PC-9 (cell line): ENCODE measurements at regions not wholly inside any gene's neighbourhood (a gene's known extent, or its start where the extent isn't known, plus 50 kb on each side); places are given as distances from the start of the nearest gene placed in this dataset.

Experiments
- BruUV-seq: library from RNA; stranded (reverse); fragments of 400-500 nt; replicated peaks from 2 replicates; lab custom pipeline; 2021; lab: Mats Ljungman, UMichigan
- CTCF ChIA-PET: fragments of 300-600 bp; sonication (Branson Sonifier 250); formaldehyde crosslinking; loops from one replicate; lab custom pipeline; 2022; ENCODE audit warnings: antibody characterized with exemption; lab: Charles Lee
- POLR2A ChIA-PET: fragments of 300-600 bp; sonication (Branson Sonifier 250); formaldehyde crosslinking; loops from one replicate; lab custom pipeline; 2022; ENCODE audit warnings: antibody characterized with exemption; ENCODE audit not compliant: unreplicated experiment; lab: Charles Lee
- DNase-seq, 2 experiments: peaks; one replicate each; pipeline versions ENCODE4 v3.0.0 to v3.0.0-alpha.2; 2015 to 2022; ENCODE audit warnings: mixed read lengths in 1 of 2
- H2AFZ ChIP-seq: fragments of 200-600 bp; sonication (generic); 2 replicates; pipeline ENCODE4 v1.8.1; 2017; ENCODE audit warnings: antibody characterized with exemption
- H3F3A ChIP-seq: fragments of 200-600 bp; sonication (generic); 2 replicates; pipeline ENCODE4 v1.8.1; 2017; ENCODE audit warnings: antibody characterized with exemption, mild to moderate bottlenecking, low read depth; ENCODE audit not compliant: insufficient read depth
- H3K27ac ChIP-seq: fragments of 200-600 bp; sonication (generic); 2 replicates; pipeline ENCODE4 v1.6.1; 2016; ENCODE audit warnings: mixed run types
- H3K27me3 ChIP-seq: fragments of 200-600 bp; sonication (generic); 2 replicates; pipeline ENCODE4 v1.6.1; 2016; ENCODE audit warnings: low read depth, mixed run types; ENCODE audit not compliant: insufficient read depth
- H3K36me3 ChIP-seq: fragments of 200-600 bp; sonication (generic); 2 replicates; pipeline ENCODE4 v1.6.1; 2016; ENCODE audit warnings: low read depth, mixed run types
- H3K4me1 ChIP-seq: fragments of 200-600 bp; sonication (generic); replicated peaks from 2 replicates; pipeline ENCODE4 v1.6.1; 2016; ENCODE audit warnings: mixed run types; ENCODE audit not compliant: insufficient read depth
- H3K4me2 ChIP-seq: fragments of 200-600 bp; sonication (generic); 2 replicates; pipeline ENCODE4 v1.6.1; 2017; ENCODE audit warnings: mixed run types
- H3K4me3 ChIP-seq: fragments of 200-600 bp; sonication (generic); 2 replicates; pipeline ENCODE4 v1.6.1; 2016; ENCODE audit warnings: mixed run types
- H3K79me2 ChIP-seq: fragments of 200-600 bp; sonication (generic); 2 replicates; pipeline ENCODE4 v1.6.1; 2017; ENCODE audit warnings: low read depth, mixed run types
- H3K9me2 ChIP-seq: fragments of 200-600 bp; sonication (generic); 2 replicates; pipeline ENCODE4 v1.8.1; 2017; ENCODE audit warnings: mild to moderate bottlenecking; ENCODE audit not compliant: insufficient read depth
- H3K9me3 ChIP-seq: fragments of 200-600 bp; sonication (generic); 2 replicates; pipeline ENCODE4 v1.8.1; 2016; ENCODE audit warnings: low read depth; ENCODE audit not compliant: insufficient read depth
- H4K20me1 ChIP-seq: fragments of 200-600 bp; sonication (generic); 2 replicates; pipeline ENCODE4 v1.8.1; 2017; ENCODE audit not compliant: insufficient read depth
- CTCF ChIP-seq: fragments of 200-600 bp; sonication (generic); conservative IDR thresholded peaks from 2 replicates; pipeline ENCODE4 v1.6.1; 2017; ENCODE audit warnings: mixed run types, antibody characterized with exemption, mild to moderate bottlenecking, moderate library complexity
- EZH2 ChIP-seq: fragments of 200-600 bp; sonication (generic); IDR thresholded peaks from 2 replicates; pipeline ENCODE4 v1.8.0; 2017; ENCODE audit warnings: antibody characterized with exemption, low read depth
- intact Hi-C: fragments of 100-400 bp; cut with micrococcal nuclease; formaldehyde crosslinking; loops from one replicate; pipeline ENCODE4 v1.10.0; 2022; ENCODE audit not compliant: unreplicated experiment

- no peaks in the 10 kb centered on the region for H3K9me2 ChIP-seq
- POLR2A ChIA-PET, result no interaction called here
- no TSS peak for BruUV-seq
These were observed 175.8 kb downstream of the TMEM167A start for GRCh38 chr5:82901281-82901888.

GRCh38 chr5:82894716-82895115, 182.5 kb downstream of the TMEM167A start:
- H3F3A ChIP-seq, result no peaks in the 10 kb centered on the region
- H2AFZ ChIP-seq, result no peak overlapping the region
- no peak overlapping the region for H3K4me2 ChIP-seq
- H3K9me3 ChIP-seq, result no peaks in the 10 kb centered on the region
- no peak for DNase-seq
- H3K4me3 ChIP-seq, result no peak overlapping the region
- no peaks in the 10 kb centered on the region for H4K20me1 ChIP-seq
- H3K27ac ChIP-seq, result no peak overlapping the region
- no peaks in the 10 kb centered on the region for H3K79me2 ChIP-seq
- TF ChIP-seq EZH2, result no peak
- no peak for TF ChIP-seq CTCF
- intact Hi-C loops, result no loop called here
- no peaks in the 10 kb centered on the region for H3K9me2 ChIP-seq
- BruUV-seq, result no TSS peak
- POLR2A ChIA-PET, result interaction anchor here (0.6 kb wide), 1 partner anchor 669 kb away, joined by 3 read pairs; no protein-coding TSS in a partner anchor
- H3K36me3 ChIP-seq, result no peaks in the 10 kb centered on the region
- CTCF ChIA-PET, result interaction anchor here (0.7 kb wide), 1 partner anchor 519 kb away, joined by 4 read pairs; no protein-coding TSS in a partner anchor
- no peaks in the 10 kb centered on the region for H3K4me1 ChIP-seq
- no peaks in the 10 kb centered on the region for H3K27me3 ChIP-seq

More at GRCh38 chr5:82901281-82901888, 175.8 kb downstream of the TMEM167A start:
- DNase-seq, result no peak
- Histone ChIP-seq H3F3A (no peaks in the 10 kb centered on the region), H3K4me1 (no peaks in the 10 kb centered on the region), H2AFZ (no peak overlapping the region), H4K20me1 (no peaks in the 10 kb centered on the region), H3K4me2 (no peak overlapping the region), H3K4me3 (no peak overlapping the region), H3K27ac (no peak overlapping the region), H3K27me3 (no peaks in the 10 kb centered on the region), H3K9me3 (peaks cover 4% of the 10 kb centered on the region; the same call in 1 of the 2 replicates), H3K36me3 (no peaks in the 10 kb centered on the region), H3K79me2 (no peaks in the 10 kb centered on the region)
- CTCF ChIA-PET, result no interaction called here
- intact Hi-C loops, result no loop called here
- no peak for TF ChIP-seq EZH2
- no peak for TF ChIP-seq CTCF

- Histone ChIP-seq H3K9me2 (no peaks in the 10 kb centered on the region), H3K9me3 (no peaks in the 10 kb centered on the region), H3K4me2 (no peak overlapping the region), H3K36me3 (no peaks in the 10 kb centered on the region), H4K20me1 (no peaks in the 10 kb centered on the region), H3K27me3 (no peaks in the 10 kb centered on the region), H3F3A (no peaks in the 10 kb centered on the region), H3K4me1 (no peaks in the 10 kb centered on the region), H3K4me3 (no peak overlapping the region), H2AFZ (no peak overlapping the region), H3K79me2 (no peaks in the 10 kb centered on the region), H3K27ac (no peak overlapping the region)
- no peak for TF ChIP-seq EZH2
- TF ChIP-seq CTCF, result no peak
- no peak for DNase-seq
- CTCF ChIA-PET, result no interaction called here
- no TSS peak for BruUV-seq
- POLR2A ChIA-PET, result no interaction called here
- intact Hi-C loops, result no loop called here
These were observed 188.1 kb downstream of the TMEM167A start for GRCh38 chr5:82889088-82889487.
